Mucosa of descending colon (tissue), 3 donors: ENCODE measurements at regions not wholly inside any gene's neighbourhood (a gene's known extent, or its start where the extent isn't known, plus 50 kb on each side); places are given as distances from the start of the nearest gene placed in this dataset.

Source experiments
- ATAC-seq: fragments of 200-7000 bp; cut with Tn5 transposase; one replicate; pipeline ENCODE4 v1.9.1; 2020; ENCODE audit warnings: mild to moderate bottlenecking, moderate library complexity
- DNase-seq, 3 donors: peaks; one replicate each; pipeline ENCODE4 v3.0.0-alpha.2; 2020
- H3K36me3 ChIP-seq: fragments of 200-600 bp; one replicate; pipeline ENCODE4 v1.8.0; 2021; ENCODE audit warnings: low read depth, mild to moderate bottlenecking
- H3K4me1 ChIP-seq: fragments of 200-600 bp; one replicate; pipeline ENCODE4 v1.8.0; 2021; ENCODE audit warnings: low read depth, mild to moderate bottlenecking
- H3K4me3 ChIP-seq: fragments of 200-600 bp; one replicate; pipeline ENCODE4 v1.8.0; 2021; ENCODE audit warnings: mild to moderate bottlenecking
- H3K9me3 ChIP-seq: fragments of 200-600 bp; one replicate; pipeline ENCODE4 v1.8.0; 2021; ENCODE audit warnings: mild to moderate bottlenecking
- CTCF ChIP-seq: fragments of 200-600 bp; IDR thresholded peaks from one replicate; pipeline ENCODE4 v1.8.0; 2022; ENCODE audit warnings: antibody characterized with exemption, mild to moderate bottlenecking
- intact Hi-C, 2 donors: fragments of 100-400 bp; cut with DNase I in 1 of 2; cut with micrococcal nuclease in 1 of 2; formaldehyde crosslinking; loops; one replicate each; pipeline versions ENCODE4 v1.11.0 to v1.11.1; 2022; cut with DNase I, micrococcal nuclease
- donor health status: DM: no; HTN: no; CAD: no; lungs with moderate emphysema.
- donor health status: DM: no; HTN: no; CAD: no.
- donor health status: DM: no; HTN: yes; CAD: no.

- no peak for DNase-seq
- no peak for TF ChIP-seq CTCF
- intact Hi-C loops, result no loop called here
- H3K9me3 ChIP-seq, result no peaks in the 10 kb centered on the region
- ATAC-seq, result no peak
- no peaks in the 10 kb centered on the region for H3K36me3 ChIP-seq
- no peaks in the 10 kb centered on the region for H3K4me1 ChIP-seq
- no peak overlapping the region for H3K4me3 ChIP-seq
These were observed 569.6 kb upstream of the BRINP1 start for GRCh38 chr9:119938871-119939270.

- ATAC-seq, result no peak
- intact Hi-C loops, result no loop called here
- Histone ChIP-seq H3K4me1 (no peaks in the 10 kb centered on the region), H3K4me3 (no peak overlapping the region), H3K36me3 (no peaks in the 10 kb centered on the region), H3K9me3 (no peaks in the 10 kb centered on the region)
- no peak for DNase-seq
- TF ChIP-seq CTCF, result no peak
These were observed 565.3 kb upstream of the BRINP1 start for GRCh38 chr9:119934497-119934896.

GRCh38 chr9:119933191-119933590 is 564.0 kb upstream of the BRINP1 start:
- no peaks in the 10 kb centered on the region for H3K36me3 ChIP-seq
- H3K4me3 ChIP-seq, result no peak overlapping the region
- ATAC-seq (no peak), DNase-seq (no peak)
- no peaks in the 10 kb centered on the region for H3K9me3 ChIP-seq
- TF ChIP-seq CTCF, result no peak
- no peaks in the 10 kb centered on the region for H3K4me1 ChIP-seq
- intact Hi-C loops, result no loop called here

GRCh38 chr9:119924736-119925135 is 555.5 kb upstream of the BRINP1 start:
- no peak overlapping the region for H3K4me3 ChIP-seq
- intact Hi-C loops, result no loop called here
- H3K9me3 ChIP-seq, result peaks cover 5% of the 10 kb centered on the region
- no peak for ATAC-seq
- no peak for DNase-seq
- no peaks in the 10 kb centered on the region for H3K36me3 ChIP-seq
- no peaks in the 10 kb centered on the region for H3K4me1 ChIP-seq
- TF ChIP-seq CTCF, result no peak

- intact Hi-C loops, result no loop called here
- no peak for ATAC-seq
These were observed 547.9 kb upstream of the BRINP1 start for GRCh38 chr9:119917175-119917574.

More at GRCh38 chr9:119917175-119917574, 547.9 kb upstream of the BRINP1 start:
- Histone ChIP-seq H3K4me3 (no peak overlapping the region), H3K4me1 (no peaks in the 10 kb centered on the region), H3K9me3 (peaks cover 5% of the 10 kb centered on the region), H3K36me3 (no peaks in the 10 kb centered on the region)
- no peak for TF ChIP-seq CTCF
- no peak for DNase-seq
